NCI-H748 (cell line): ENCODE measurements at regions not wholly inside any gene's neighbourhood (a gene's known extent, or its start where the extent isn't known, plus 50 kb on each side); places are given as distances from the start of the nearest gene placed in this dataset.
A peak's percentile ranks its signal among the peaks of the same experiment; 100 is the strongest.
"Not testable (repeated sequence)": the region's sequence is repeated elsewhere in the genome, so short reads cannot be mapped to it uniquely, and the experiment has no call there.

Source experiments
- DNase-seq: peaks from one replicate; lab custom pipeline; 2025; ENCODE audit not compliant: unreplicated experiment; lab: John Stamatoyannopoulos, UW

DNA sequence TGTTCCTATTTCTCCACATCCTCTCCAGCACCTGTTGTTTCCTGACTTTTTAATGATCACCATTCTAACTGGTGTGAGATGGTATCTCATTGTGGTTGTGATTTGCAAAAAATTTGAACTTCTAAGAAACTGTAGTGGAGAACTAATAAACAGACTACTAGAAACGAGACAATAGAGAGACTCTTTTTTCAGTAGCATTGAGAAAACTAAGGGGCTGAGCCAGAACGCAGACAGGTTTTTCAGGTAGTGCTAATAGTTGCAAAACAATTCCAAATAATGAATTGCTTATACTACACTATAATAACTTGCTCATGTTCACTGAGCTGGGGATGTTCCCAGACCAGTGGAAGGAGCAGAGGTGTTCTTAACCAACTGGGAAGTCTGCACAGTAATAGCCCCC, 98.8 kb upstream of the DPH5 start:
- DNase-seq, result no peak

GRCh38 chr1:101123904-101124303, 98.3 kb upstream of the DPH5 start:
- DNase-seq, result not testable (repeated sequence)

- DNase-seq, result no peak
Measured at GRCh38 chr1:101122452-101123166, 97.0 kb upstream of the DPH5 start.

- no peak for DNase-seq
Measured at GRCh38 chr1:101121975-101122374, 96.4 kb upstream of the DPH5 start.

DNA sequence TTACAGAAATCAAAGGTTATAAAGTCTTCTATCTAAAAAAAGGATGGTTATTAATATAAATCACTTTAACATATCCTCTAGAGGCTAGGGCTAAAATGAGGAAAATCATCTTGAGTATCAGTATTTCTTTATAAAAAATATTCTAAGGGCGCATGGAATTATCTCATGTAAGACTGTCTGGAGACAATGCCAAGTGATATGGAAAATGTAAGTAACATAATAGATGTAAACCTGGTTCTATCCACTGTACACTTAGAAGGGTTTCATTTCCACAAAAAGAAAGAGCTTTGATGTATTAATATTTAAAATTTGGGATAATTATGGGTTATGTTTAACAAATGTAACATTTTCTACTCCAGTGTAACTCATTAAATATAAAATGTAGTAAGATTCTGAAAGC, 95.9 kb upstream of the DPH5 start:
- DNase-seq, result no peak

DNA sequence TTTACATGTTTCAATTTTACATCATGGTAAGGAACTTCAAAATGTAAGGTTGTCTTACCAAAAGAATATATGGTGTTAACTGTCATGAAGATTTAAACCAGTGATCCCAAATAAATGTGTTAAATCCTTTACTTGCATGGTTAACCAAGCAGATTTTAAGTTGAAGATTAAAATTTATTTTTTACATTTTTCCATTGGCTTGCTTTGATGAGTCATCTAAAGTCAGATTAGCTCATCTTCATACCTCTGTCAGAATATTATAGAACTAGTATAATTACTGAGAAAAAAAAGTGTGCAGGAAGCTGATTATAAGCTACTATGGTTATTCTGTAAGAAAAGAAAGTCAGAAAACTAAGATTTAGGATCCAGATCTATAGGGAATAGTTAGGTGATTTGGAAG, 95.3 kb upstream of the DPH5 start:
- DNase-seq, result no peak

DNA sequence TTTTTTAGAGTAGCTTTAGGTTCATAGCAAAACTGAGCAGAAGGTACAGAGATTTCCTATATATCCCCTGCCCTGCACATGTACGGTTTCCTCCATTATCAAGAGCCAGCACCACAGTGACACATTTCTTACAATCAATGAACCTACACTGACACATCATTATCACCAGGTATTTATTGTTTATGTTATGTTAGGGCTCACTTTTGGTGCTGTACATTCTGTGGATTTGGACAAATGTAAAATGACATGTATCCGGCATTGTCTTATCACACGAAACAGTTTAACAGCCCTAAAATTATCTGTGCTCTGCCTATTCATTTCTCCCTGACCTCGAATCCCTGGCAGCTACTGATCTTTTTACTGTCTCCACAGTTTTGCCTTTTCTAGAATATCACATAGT, 93.7 kb upstream of the DPH5 start:
- DNase-seq, result no peak

- no peak for DNase-seq
Measured at GRCh38 chr1:101116006-101116405, 90.4 kb upstream of the DPH5 start.

- DNase-seq, result no peak
Measured at GRCh38 chr1:101115112-101115511, 89.5 kb upstream of the DPH5 start.

- not testable (repeated sequence) for DNase-seq
Measured at GRCh38 chr1:101114128-101114527, 88.5 kb upstream of the DPH5 start.

GRCh38 chr1:101112051-101112780, 86.6 kb upstream of the DPH5 start:
- no peak for DNase-seq

GRCh38 chr1:101111461-101111860, 85.9 kb upstream of the DPH5 start:
- no peak for DNase-seq

DNA sequence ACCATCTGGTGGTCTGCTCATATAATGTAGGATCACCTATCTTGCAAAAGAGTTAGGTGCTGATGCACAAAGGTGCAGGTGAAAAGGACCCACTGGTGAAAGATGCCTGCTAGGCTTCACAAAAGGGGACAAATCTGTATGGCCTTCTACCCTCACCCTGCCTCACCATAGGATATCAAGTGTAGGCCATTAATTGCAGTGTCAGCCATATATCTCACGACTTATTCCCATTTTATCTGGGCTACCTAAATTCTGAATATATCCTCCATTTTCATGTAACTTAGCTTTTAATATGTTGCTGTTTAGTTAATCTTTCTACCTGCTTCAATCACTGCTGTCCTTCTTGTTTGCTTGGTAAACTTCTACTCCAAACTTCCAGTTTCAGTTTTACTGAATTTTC, 84.2 kb upstream of the DPH5 start:
- no peak for DNase-seq

DNA sequence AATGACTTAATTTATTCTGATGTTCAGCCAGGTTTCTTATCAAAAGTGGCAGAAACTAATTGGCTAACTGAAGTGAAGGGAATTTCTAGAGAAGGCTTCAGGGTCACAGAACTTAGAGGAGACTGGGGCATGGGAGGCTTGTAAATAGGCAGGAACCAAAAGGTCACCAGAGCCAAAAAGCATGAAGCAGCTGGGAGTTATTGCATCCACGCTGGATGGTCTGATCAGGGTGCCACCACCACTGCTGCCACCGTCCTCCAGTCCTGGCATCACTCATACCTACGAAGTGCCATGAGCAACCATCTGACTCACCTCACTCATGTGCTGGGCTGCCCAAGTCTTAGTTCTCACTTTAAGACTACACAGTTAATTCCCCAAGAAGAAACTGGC, 82.5 kb upstream of the DPH5 start:
- DNase-seq, result no peak

GRCh38 chr1:101107496-101108110, 82.0 kb upstream of the DPH5 start:
- DNase-seq, result no peak

DNA sequence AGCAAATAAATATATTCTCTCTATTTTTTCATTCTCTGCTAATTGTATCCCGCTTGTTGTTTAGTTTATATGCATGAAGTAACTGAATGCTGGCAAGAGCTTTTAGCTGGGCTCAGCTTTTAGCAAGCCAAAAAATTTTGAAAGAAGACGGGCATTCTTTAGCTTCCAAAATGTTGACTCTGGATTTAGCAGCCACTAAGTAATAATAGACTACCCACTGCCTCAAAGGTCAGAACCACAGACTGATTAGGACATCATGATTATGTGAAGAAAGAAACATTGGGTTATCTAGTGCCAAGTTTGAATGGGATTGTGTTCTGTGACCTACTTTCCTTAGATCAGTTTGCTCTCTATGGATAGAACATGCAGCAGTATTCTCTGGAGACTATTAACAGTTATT, 80.3 kb upstream of the DPH5 start:
- no peak for DNase-seq

- DNase-seq, result no peak
Measured at GRCh38 chr1:101102426-101103156, 77.0 kb upstream of the DPH5 start.

DNA sequence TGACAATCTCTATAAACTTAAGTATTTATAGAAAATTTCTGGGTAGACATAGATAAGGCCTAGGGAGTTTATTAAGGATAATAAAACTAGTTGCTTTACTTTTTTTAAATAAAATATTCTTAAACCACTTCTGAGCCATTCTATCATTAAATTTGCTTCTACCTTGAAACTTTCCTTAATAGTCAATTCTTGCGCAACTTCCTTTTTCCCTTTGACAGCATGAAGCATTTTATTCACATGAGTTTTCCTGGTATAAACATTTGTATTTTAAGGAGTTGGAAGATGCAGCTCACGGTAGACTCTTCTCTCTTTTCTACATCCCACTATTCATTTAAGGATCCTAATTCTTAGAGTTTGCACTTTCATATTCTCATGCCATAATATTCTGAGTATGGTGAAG, 75.8 kb upstream of the DPH5 start:
- DNase-seq, result no peak

- no peak for DNase-seq
Measured at GRCh38 chr1:101100674-101101073, 75.1 kb upstream of the DPH5 start.

GRCh38 chr1:101098907-101099306, 73.3 kb upstream of the DPH5 start:
- no peak for DNase-seq

GRCh38 chr1:101098327-101098726, 72.7 kb upstream of the DPH5 start:
- DNase-seq, result peak; percentile 20
